ENCODE measurements at regions not wholly inside any gene's neighbourhood (a gene's known extent, or its start where the extent isn't known, plus 50 kb on each side); places are given as distances from the start of the nearest gene placed in this dataset.
A peak's percentile ranks its signal among the peaks of the same experiment; 100 is the strongest.

DNA sequence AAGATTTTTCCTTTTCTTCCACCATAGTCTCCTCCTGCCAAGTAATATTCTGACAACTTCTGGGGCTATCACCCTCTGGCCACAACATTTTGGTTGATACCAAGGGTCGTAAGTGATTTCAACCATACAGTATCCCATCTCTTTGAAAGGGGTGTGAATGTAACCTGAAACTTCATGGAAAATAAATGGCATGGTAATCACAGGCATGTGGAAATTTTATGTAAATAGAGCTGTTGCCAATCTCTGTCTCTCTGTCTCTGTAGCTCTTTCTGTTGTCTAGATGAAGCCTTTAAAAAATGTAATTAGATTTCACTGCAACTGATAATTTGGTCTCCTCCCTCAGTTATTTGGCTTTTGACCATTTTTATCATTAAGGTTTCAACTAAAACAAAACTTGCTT, 125.6 kb upstream of the RPRM start:
- no peak for DNase-seq
- Histone ChIP-seq H3K4me1 (no peaks in the 10 kb centered on the region), H3K27me3 (no peaks in the 10 kb centered on the region), H3K4me3 (ENCODE audit: low read depth, low read length) (no peak overlapping the region), H3K9me3 (no peaks in the 10 kb centered on the region), H3K36me3 (no peaks in the 10 kb centered on the region)
- TF ChIP-seq, protein P1, sequence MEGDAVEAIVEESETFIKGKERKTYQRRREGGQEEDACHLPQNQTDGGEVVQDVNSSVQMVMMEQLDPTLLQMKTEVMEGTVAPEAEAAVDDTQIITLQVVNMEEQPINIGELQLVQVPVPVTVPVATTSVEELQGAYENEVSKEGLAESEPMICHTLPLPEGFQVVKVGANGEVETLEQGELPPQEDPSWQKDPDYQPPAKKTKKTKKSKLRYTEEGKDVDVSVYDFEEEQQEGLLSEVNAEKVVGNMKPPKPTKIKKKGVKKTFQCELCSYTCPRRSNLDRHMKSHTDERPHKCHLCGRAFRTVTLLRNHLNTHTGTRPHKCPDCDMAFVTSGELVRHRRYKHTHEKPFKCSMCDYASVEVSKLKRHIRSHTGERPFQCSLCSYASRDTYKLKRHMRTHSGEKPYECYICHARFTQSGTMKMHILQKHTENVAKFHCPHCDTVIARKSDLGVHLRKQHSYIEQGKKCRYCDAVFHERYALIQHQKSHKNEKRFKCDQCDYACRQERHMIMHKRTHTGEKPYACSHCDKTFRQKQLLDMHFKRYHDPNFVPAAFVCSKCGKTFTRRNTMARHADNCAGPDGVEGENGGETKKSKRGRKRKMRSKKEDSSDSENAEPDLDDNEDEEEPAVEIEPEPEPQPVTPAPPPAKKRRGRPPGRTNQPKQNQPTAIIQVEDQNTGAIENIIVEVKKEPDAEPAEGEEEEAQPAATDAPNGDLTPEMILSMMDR (IDR thresholded peaks at IDR 0.05; ENCODE audit: low read depth, low read length), result no peak

DNA sequence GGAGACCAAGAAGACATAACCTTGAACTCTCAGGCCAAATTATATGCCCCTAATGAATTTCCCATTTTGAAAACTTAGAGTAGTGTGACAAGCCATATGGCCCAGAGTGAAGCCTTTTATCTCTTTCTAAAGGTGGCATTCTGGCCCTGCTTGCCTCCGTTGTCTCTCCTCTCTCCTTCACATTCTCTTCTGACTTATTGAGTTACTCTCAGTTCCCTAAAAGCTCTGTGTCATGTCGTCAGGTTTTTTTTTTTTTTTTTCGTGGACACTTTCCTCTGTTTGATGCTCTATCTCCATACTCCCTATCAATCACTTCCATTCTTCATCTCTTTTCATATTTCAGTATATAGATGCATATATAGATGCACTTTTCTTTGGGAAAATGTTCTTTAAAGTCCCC, 128.1 kb upstream of the RPRM start:
- Histone ChIP-seq H3K4me1 (no peaks in the 10 kb centered on the region), H3K4me3 (ENCODE audit: low read depth, low read length) (no peak overlapping the region), H3K36me3 (no peaks in the 10 kb centered on the region), H3K27me3 (no peaks in the 10 kb centered on the region), H3K9me3 (no peaks in the 10 kb centered on the region)
- DNase-seq, result no peak
- TF ChIP-seq, protein P1 (IDR thresholded peaks at IDR 0.05; ENCODE audit: low read depth, low read length), result no peak

DNA sequence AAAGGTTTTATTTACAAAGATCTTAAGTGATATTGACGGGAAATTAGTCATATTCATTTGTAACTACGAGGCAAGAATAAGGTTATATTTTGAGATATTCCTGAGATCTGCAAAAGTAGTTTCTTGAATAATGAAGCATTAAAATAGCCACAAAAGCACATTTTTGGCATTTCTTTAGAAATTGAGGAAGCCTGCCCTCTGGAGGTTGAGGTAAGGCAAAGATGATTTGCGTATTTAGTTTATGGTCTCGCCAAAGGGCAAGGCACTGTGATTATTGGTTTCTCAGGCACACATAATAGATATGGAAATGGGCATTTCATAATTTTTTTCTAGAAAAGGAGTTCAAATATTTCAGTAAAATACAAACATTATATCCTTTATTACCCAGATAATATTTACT, 143.7 kb upstream of the RPRM start:
- H3K4me1 ChIP-seq, result no peaks in the 10 kb centered on the region
- H3K36me3 ChIP-seq, result no peaks in the 10 kb centered on the region
- no peaks in the 10 kb centered on the region for H3K27me3 ChIP-seq
- no peak overlapping the region for H3K4me3 ChIP-seq (ENCODE audit: low read depth, low read length)
- DNase-seq, result no peak
- H3K9me3 ChIP-seq, result no peaks in the 10 kb centered on the region
- TF ChIP-seq, protein P1 (IDR thresholded peaks at IDR 0.05; ENCODE audit: low read depth, low read length), result 0 out of 2 replicates have a peak, but pooled peaks have one; percentile 2

DNA sequence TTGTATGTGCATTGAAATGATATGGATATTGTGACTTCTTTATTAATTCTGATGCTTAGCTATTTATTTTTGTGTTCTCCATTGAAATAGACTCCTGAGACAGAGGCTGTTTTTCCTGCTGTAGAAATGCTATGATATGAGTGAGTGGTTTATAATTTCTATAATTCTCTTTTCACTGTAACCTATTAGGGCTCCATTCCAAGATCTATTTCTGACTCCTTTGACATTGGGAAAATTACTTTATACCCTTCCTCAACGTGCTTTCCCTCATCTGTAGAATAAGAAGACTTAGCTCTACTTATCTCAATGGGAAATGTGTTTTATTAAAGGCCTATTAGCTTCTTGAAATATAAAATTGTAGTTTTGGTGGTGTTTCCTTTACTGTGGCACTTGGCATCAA, 144.5 kb upstream of the RPRM start:
- Histone ChIP-seq H3K4me1 (no peaks in the 10 kb centered on the region), H3K27me3 (no peaks in the 10 kb centered on the region), H3K4me3 (ENCODE audit: low read depth, low read length) (no peak overlapping the region), H3K36me3 (no peaks in the 10 kb centered on the region), H3K9me3 (no peaks in the 10 kb centered on the region)
- no peak for DNase-seq
- TF ChIP-seq, protein P1 (IDR thresholded peaks at IDR 0.05; ENCODE audit: low read depth, low read length), result no peak

DNA sequence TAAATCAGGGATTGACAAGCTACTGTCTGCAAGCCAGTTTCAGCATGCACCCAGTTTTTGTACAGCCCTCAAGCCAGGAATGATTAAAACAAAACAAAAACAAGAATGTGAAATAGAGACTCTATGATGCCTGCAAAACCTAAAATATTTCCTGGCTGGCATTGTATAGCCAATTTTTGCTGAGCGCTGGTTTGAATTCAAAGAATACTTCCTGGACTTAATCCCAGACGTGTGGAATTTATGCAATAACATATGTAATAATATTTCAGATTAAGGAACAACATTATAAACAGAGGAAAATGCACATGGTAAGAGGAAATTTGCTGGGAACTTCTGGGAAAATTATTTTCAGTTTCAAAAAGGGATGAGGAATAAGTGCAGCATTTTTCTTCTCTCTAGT, 148.1 kb upstream of the RPRM start:
- no peaks in the 10 kb centered on the region for H3K4me1 ChIP-seq
- TF ChIP-seq, protein P1 (IDR thresholded peaks at IDR 0.05; ENCODE audit: low read depth, low read length), result no peak
- no peaks in the 10 kb centered on the region for H3K27me3 ChIP-seq
- no peak for DNase-seq
- H3K36me3 ChIP-seq, result no peaks in the 10 kb centered on the region
- H3K9me3 ChIP-seq, result no peaks in the 10 kb centered on the region
- no peak overlapping the region for H3K4me3 ChIP-seq (ENCODE audit: low read depth, low read length)

DNA sequence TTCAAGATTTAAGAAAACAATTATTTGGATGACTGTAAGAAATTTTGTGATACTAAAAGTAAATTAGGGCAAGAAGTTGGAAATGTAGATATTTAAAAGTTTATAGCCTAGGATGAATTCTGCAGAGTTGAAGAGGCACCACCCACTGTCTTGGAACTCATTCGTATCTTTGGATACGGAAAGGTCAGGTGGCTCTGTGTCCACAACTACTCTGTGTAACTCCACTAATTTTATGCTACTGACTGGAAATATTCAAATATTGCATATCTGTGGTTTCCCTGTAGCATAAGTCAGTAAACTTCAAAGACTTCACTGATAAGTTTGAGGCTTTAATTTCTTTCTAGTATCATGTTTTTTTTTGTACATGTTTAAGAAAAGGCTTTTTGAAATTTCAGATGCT, 156.9 kb upstream of the RPRM start:
- H3K4me1 ChIP-seq, result no peaks in the 10 kb centered on the region
- H3K4me3 ChIP-seq (ENCODE audit: low read depth, low read length), result no peak overlapping the region
- no peak for DNase-seq
- no peaks in the 10 kb centered on the region for H3K9me3 ChIP-seq
- no peaks in the 10 kb centered on the region for H3K27me3 ChIP-seq
- no peaks in the 10 kb centered on the region for H3K36me3 ChIP-seq
- TF ChIP-seq, protein P1 (IDR thresholded peaks at IDR 0.05; ENCODE audit: low read depth, low read length), result no peak

All from BE2C (cell line).